ENCODE measurements at regions not wholly inside any gene's neighbourhood (a gene's known extent, or its start where the extent isn't known, plus 50 kb on each side); places are given as distances from the start of the nearest gene placed in this dataset.
"Not testable (repeated sequence)": the region's sequence is repeated elsewhere in the genome, so short reads cannot be mapped to it uniquely, and the experiment has no call there.

GRCh38 chr11:122020902-122021301 is 95.1 kb downstream of the BLID start:
- no peak for DNase-seq

DNA sequence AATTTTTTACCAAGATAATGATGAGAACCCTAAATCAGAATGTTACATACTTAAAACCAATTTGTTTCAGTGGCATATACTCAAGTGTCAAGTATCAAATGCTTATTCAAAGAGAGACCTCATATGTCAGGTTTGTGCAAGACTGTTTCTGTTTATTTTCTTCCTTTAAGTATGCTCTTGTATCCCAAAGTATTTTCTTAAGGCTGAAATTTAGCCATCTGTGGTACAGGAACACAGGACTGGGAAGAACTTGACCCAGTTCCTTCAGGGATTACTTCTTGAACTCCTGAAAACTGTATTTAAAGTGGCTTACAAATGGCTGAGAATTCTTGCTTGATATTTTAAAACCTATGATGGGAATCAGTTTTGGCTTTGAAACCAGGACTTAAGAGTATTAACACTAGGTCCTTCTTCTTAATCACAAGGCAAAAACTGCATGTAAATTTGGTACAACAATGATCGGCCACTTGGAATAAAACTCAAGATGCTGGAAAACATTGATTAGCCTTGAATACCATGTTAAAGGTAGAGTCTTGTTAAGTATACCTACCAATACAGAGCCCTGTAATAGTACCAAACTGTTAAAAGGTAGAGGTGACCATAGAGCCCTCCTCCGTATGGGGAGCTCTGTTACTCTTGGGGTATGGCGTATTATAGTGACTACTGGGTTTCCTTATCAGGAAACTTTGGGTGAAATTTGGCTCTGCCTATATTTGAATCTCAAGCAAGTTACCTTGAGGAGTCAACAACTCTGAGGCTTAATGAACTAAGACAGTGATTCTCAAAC is 95.9 kb downstream of the BLID start:
- no peak for DNase-seq

DNA sequence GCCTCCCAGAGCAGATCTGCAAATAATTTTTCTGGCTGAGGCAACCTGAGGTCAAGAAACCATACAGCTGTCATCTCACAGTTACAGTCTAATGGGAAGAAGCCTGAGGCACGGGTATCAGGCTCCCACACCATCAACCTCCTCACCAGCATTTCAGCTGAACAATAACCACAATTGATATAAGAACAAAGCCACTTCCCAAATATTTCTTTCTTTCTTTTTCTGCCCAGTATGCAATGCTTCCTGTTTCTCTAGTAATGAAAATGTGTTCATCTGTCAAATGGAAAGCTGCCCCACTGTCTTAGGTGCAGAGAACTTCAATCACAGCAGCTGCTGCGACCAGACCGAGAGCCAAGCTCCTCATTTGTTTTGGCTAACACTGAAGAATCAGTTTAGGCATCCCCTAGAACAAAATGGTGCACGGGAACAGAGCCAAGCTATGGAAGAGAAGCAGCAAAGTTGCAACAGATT is 108.4 kb downstream of the BLID start:
- DNase-seq = peak; percentile 74

DNA sequence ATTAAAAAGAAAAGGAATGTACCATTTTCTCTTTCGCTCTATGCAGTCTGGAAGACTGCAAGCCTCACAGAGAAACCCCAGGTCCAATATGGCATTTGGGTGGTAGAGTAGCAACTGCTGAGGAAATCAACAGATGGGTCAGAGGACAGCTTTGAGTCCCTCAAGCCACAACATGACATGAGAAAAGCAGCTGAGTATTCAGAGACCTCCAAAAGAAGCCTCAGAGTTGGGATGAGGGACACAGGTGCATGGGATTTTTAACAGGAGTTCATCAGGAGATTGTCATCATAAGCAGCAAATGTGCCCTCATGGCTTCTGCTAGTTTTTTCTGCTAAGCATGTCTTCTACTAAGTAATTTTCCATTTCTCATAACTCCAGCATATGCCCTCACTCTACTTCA is 111.6 kb downstream of the BLID start:
- no peak for DNase-seq

DNA sequence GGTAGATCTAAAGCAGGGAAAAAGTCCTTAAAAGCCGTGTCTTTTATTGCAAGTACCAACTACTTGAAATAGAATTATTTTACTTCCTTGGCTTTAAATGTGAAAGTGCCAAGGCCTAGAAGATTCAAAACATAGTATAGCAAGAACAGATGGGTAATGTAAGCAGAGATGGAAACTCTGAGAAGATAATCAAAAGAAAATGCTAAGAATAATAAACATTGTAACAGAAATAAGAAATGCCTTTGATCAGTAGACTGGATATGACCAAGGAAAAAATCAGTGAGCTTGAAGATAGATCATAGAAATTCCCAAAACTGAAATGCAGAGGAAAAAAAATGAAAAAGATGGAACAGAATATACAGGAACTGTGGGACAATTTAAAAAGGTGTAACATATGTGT is 113.1 kb downstream of the BLID start:
- no peak for DNase-seq

GRCh38 chr11:122002047-122002446 is 114.0 kb downstream of the BLID start:
- no peak for DNase-seq

DNA sequence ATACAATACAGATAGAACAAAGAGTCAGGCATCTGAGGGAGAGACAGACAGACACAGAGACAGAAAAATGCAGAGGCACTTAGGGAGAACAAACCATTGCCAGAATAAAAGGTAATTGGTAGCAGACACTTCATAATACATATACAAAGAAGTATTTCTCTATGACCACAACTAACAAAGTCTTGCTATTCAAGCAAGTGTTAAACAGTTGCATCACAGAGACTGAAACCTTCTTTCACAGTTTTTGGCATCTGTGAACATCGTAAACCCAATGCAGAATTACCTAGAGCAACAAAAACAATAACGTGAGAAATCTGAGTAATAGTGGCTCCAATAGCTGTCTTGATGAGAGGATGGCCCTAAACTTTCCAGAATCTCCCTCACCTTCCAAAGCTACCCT is 116.4 kb downstream of the BLID start:
- no peak for DNase-seq

GRCh38 chr11:121996574-121996973 is 119.4 kb downstream of the BLID start:
- DNase-seq = no peak

- no peak for DNase-seq
Observed at GRCh38 chr11:121983901-121984300, 132.1 kb downstream of the BLID start.

- DNase-seq = not testable (repeated sequence)
Observed at GRCh38 chr11:121977914-121978313, 138.1 kb downstream of the BLID start.

- DNase-seq = no peak
Observed at GRCh38 chr11:121968638-121969037, 147.4 kb downstream of the BLID start.

GRCh38 chr11:121967131-121967704 is 148.8 kb downstream of the BLID start:
- DNase-seq = no peak

DNA sequence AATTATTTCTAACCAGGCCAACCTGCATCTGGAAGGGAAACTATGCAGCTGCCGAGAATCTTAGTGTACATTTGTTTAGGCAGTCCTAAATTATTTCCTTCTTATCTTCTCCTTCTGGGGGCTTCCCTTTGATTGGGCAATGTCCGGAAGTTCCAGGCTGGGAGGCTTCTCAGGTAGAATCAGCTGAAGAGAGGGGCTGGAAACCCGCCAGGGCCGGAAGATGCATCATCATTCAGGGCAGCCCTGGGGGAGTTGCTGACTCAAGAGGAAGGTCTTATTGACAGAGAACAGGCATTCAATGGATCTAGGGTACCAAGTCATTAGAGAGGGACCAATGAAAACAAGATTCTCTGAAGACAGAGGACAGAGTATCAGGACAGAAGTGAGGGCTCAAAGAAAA is 150.7 kb downstream of the BLID start:
- no peak for DNase-seq

DNA sequence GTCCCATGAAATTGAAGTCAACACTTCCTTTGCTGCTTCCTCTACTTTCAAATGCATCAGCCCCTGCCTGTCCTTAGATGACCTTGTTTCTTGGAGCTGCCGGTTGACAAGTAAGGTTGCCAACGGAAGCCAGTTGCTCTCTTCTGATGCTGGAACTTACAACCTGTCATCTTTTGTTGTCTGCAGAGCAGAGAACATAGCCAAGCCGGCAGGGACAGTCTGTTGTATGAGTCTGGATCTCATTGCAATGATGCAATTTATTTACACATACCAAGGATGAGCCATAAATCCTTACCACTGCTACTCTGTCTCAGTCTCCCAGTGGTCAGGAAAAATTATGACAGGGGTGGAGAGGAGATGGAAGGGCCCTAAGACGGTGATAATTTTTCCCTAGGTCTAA is 151.4 kb downstream of the BLID start:
- DNase-seq = peak; percentile 3

GRCh38 chr11:121963846-121964245 is 152.2 kb downstream of the BLID start:
- not testable (repeated sequence) for DNase-seq

DNA sequence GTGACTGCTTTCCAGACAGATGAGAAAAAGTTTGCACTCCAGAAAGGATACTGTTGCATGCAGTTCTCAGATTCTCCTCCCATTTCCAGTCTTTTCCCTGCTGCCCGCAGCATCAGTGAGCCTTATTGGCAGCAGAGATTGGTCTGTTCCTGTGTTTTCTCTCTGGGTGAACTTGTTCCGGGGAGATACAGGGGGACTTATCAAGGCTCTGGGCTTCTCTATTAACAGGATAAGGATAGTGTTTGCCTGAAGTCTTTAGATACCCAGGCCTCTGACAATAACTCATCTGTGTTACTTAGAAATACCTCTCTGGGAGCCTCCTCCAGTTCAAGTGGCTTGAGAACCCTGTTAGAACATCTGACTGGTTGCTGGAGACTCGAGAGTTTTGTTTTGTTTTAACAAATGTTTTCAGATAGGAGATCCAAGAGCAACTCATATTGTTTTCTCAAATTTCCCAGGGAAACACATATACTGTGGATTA is 154.7 kb downstream of the BLID start:
- DNase-seq = no peak

DNA sequence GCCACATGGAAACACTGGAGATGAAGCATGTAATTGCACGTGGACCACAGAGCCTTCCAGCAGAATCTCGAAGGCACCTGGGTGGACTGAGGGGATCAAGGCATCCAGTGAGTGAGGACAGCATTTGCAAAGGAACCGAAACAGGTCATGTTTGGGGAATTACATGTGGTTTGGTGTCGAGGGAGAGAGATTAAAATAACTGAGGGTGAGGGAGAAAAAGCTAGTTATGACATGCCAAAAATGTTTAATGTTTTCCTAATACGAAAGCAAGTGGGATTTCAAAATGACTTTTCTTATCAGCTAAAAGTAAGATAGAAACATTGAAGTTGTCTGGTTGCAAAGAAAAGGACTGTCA is 157.1 kb downstream of the BLID start:
- no peak for DNase-seq

- DNase-seq = no peak
Observed at GRCh38 chr11:121958323-121958970, 157.6 kb downstream of the BLID start.

- DNase-seq = no peak
Observed at GRCh38 chr11:121953122-121953521, 162.9 kb downstream of the BLID start.

- DNase-seq = no peak
Observed at GRCh38 chr11:121950160-121950559, 165.9 kb downstream of the BLID start.

DNA sequence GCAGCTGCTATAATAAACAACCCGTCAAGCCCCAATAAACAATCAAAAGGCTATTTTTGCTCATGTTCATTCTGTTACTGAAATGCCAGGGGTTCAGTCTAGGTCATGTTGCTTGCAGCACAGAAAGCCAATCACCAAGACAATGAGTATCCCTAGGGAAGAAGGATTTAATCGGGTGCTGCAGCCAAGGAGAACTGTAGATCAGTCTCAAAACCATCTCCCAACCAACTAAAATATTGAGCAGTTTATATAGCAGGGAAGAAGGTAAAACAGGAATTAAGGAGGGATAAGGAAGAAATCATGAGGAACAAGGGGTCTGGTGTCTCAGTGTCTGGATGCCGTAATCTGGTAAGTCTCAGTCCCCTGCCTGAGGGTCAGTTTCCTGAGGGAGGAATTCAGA is 169.5 kb downstream of the BLID start:
- no peak for DNase-seq

- peak; percentile 53 for DNase-seq
Observed at GRCh38 chr11:121944556-121945230, 171.3 kb downstream of the BLID start.

- DNase-seq = no peak
Observed at GRCh38 chr11:121938076-121938475, 177.9 kb downstream of the BLID start.

Data from suppressor macrophage treated with lipopolysaccharide for 4 hours (primary cell).